ENCODE measurements at regions not wholly inside any gene's neighbourhood (a gene's known extent, or its start where the extent isn't known, plus 50 kb on each side); places are given as distances from the start of the nearest gene placed in this dataset.

DNA sequence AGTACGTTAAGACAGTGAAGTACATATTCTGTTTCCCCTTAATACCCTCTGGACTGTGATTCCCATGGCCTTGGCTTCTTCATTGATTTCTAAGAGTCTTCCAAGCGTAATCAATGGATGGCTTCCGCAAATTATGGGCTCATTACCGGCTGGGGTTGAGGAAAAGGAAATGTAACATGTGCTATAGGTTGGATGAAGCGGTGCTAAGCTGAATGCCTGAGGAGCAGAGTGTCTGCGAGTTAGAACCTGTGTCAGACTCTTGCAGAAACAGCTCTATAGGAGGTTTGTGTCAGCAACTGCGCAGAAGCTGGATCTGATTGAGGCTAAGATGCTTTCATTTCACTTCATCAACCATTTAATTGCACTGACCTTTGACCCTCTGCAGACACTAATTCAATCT is 114.3 kb upstream of the CDH18 start:
- DNase-seq = no peak

DNA sequence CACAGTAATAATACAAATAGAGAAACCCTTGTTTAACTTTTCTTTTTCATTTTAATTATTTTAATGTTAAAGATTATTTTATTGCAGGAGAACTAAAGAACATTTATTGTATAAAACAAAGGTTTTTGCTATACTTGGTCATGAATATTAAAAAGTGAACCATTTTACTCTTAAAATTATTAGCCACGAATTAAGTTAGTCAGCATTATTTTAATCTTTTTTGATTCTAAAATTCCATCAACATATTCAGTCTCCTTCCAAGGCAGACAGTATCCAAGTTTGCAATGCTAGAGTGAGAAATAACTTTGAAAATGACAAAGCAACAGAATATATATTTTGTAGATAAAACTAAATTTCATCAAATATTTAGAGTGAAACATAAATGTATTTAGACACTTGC is 110.7 kb upstream of the CDH18 start:
- no peak for DNase-seq

DNA sequence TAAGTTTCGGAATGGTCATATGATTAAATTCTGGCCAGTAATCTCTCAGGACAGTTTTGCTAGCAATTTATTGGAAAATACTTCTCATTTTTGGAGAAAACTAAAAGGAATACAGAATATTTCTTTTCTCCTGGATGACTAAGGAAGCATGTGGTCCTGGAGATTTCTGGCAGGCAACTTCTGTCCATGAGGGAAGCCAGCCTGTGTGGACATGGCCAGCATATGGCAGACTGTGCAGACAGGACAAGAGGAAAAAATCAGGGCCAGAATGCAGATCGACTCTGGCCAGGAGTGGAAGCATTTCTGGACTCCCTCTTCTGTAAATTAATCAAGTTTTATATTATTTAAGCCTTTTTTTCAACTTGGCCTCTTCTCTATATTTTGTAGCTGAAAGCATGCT is 100.4 kb upstream of the CDH18 start:
- no peak for DNase-seq

DNA sequence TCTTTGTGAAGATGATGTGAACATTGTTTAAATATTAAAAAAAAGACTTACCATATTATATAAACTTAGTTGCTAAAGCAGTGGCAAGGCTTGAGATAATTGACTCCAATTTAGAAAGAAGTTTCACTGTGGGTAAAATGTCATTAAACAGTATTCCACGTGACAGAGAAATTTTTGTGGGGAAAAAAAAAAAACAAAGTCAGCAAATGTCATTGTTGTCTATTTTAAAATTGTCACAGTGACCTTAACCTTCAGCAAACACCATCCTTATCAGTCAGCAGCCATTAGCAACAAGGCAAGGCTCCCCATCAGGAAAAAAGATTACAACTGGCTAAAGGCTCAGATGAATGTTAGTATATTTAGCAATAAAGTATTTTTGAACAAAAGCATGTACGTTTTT is 99.3 kb upstream of the CDH18 start:
- no peak for DNase-seq

DNA sequence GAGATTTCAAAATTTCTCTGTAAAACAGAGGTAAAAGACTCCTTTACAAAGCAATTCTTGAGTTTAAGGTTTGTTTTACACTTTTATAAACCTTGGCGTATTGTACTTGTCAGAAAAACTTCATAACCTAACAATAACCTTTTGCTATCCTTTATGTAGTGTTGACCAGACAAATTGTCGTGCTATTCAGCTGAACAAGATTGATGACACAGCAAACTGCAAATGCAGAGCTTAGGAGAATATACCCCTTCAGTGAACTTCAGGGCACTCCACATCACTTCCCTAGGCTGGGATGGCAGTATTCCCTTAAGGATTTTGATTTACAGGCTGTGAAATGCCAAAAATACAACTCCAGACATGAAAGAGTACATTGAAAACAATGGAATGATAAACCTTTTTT is 89.2 kb upstream of the CDH18 start:
- no peak for DNase-seq

DNA sequence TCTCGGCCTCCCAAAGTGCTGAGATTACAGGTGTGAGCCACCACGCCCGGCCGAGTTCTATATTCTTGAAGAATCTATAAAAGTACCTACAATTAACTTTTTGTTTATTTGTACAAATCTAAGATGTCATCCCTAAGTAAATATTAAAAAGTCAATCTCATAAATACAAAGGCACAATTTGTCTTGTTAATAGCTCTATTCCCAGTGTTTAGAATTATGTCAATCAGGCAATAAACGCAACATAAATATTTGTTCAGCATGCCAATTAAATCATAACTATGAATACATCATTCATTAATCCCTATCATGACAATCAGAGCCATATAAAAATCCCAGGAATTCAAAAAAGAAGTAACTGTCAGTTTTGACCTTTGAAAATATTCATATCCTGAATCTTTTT is 68.9 kb upstream of the CDH18 start:
- DNase-seq = no peak

DNA sequence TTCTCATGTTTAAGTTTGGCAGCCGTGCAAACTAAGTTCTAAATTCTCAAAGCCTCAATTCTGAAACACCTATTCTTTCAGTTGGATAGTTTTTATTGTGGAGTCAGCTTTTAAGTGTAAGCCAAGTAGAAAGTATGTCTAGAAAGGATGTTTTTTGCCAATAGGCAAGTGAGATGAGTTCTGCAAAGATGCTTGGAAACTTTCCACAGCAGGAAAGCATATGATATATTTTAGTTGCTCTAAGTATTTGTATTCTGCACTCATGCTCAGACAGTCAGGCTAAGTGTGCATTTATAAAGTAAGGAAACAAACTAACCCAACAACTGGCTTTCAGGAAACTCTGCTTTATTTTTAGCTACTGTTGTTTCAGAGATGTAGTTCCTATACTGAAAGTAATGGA is 67.3 kb upstream of the CDH18 start:
- DNase-seq = no peak

DNA sequence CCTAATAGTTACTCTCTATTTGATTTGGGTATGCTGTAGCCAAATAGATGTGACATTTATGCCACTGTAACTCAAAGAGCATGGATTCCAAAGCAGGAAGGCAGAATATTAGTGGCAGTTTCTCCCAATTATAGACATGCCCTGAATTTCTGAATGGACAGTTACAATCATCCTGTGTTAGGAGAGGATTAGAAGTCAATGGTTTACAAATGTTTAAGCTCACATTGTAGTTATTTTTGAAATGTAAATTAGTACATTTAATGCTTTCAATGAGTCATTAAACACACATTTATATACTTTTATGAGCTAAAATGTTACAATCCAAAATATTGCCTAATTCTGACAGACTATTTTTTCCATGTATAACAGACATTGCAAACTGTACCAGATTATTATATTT is 62.3 kb upstream of the CDH18 start:
- no peak for DNase-seq

DNA sequence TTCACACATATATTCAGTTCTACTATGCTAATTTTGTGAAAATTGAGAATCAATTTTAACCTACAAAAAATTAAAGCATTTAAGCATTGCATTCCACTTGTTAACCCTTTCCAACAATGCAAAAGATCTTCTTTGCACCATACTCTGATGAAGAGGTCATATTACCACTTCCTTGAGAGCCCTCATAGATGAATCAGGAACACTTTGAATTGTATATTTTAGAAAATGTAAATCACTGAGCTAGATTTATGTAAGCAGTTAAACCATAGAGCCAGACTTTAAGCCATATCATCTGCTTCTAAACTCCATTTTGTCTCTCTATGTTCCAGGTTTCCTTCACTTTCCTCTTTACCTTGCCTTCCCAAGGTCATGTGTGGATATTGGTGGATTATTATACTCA is 56.5 kb upstream of the CDH18 start:
- no peak for DNase-seq

DNA sequence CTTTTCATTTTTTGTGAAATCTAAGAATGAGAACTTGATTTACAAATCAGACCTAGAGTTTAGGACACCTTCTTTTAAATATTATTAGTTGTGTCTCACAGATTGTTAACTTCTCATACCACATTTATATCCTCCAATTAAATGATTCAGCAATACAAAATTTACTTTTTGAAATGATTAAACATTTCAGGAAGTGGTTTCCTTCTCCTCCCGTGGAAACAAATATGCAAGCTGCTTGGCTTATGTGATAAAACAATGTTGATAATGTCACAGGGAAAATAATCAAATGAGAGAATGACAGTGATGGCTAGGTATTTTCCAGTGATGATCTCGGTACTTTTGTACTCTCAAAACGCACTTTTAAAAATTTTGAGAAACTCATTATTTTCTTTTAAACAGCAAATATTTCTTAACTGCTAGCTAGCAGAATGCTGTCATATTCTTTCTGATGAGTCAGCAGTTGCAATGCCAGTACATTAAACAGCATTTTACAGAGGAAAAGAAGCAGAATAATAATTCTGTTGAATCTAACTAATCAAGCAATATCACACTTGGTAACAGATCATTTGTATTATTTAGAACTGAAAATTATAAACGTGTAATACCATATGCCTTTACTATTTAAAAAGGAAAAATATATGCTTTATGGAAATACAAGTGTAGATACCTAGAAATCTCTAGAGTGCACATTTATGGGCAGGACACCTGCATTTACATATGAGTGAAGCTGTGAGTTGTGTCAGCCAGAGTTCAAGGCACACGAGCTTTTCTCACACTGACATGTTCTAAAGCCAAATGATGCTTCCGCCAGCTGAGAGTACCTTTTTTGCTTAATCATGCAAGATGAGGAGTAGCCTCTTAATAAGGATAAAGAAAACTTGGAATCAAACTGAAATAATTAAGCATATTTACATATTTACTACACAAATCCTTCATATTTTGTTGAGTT is 53.6 kb upstream of the CDH18 start:
- DNase-seq = no peak

DNA sequence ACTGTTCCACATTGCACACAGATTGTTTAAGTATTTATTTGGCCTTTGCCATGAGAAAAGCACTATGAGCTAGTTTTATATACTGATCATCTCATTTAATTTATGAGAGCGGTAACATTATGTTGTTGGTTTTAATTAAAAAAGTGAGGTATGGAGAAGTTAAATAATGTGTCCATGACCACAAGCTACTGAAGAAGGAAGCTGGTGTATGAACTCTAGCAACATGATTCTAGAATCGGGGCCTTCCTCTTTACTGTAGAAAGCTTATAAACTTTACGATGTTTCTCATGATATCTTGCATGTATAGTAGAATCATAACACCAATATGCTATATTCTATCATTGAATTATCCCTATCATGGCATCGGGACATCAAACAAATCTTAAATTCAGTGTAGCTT is 52.9 kb upstream of the CDH18 start:
- no peak for DNase-seq

Data from AML-193 (cell line).